ENCODE measurements at regions not wholly inside any gene's neighbourhood (a gene's known extent, or its start where the extent isn't known, plus 50 kb on each side); places are given as distances from the start of the nearest gene placed in this dataset.

- no peaks in the 10 kb centered on the region for H3K27me3 Mint-ChIP-seq
- ATAC-seq (replicated peaks) (no peak), DNase-seq (no peak)
- H3K36me3 Mint-ChIP-seq: no peaks in the 10 kb centered on the region
- no peak overlapping the region for H3K27ac Mint-ChIP-seq
- H3K4me3 Mint-ChIP-seq: no peak overlapping the region
- no peaks in the 10 kb centered on the region for H3K4me1 Mint-ChIP-seq
- peaks cover 5% of the 10 kb centered on the region in 2 donors for H3K9me3 Mint-ChIP-seq
Observed at GRCh38 chr15:97140216-97140615, 809.7 kb downstream of the NR2F2 start.

GRCh38 chr15:97141360-97141759, 810.9 kb downstream of the NR2F2 start:
- no peak for ATAC-seq (replicated peaks)
- Mint-ChIP-seq H3K4me3 (no peak overlapping the region), H3K9me3 (peaks cover 0 to 8% of the 10 kb centered on the region in 2 donors), H3K4me1 (no peaks in the 10 kb centered on the region), H3K27ac (no peak overlapping the region), H3K27me3 (no peaks in the 10 kb centered on the region), H3K36me3 (no peaks in the 10 kb centered on the region)
- no peak for DNase-seq

GRCh38 chr15:97141871-97142270, 811.4 kb downstream of the NR2F2 start:
- Mint-ChIP-seq H3K36me3 (no peaks in the 10 kb centered on the region), H3K27me3 (no peaks in the 10 kb centered on the region), H3K4me3 (no peak overlapping the region), H3K9me3 (peaks cover 0 to 7% of the 10 kb centered on the region in 2 donors), H3K27ac (no peak overlapping the region), H3K4me1 (no peaks in the 10 kb centered on the region)
- DNase-seq (no peak), ATAC-seq (replicated peaks) (no peak)

GRCh38 chr15:97143592-97144376, 813.3 kb downstream of the NR2F2 start:
- peaks cover 0 to 7% of the 10 kb centered on the region in 2 donors for H3K9me3 Mint-ChIP-seq
- no peaks in the 10 kb centered on the region for H3K4me1 Mint-ChIP-seq
- DNase-seq (no peak), ATAC-seq (replicated peaks) (no peak)
- no peak overlapping the region for H3K4me3 Mint-ChIP-seq
- no peak overlapping the region for H3K27ac Mint-ChIP-seq
- H3K36me3 Mint-ChIP-seq: no peaks in the 10 kb centered on the region
- no peaks in the 10 kb centered on the region for H3K27me3 Mint-ChIP-seq

- no peak overlapping the region for H3K27ac Mint-ChIP-seq
Observed at GRCh38 chr15:97144377-97144711, 813.8 kb downstream of the NR2F2 start.

GRCh38 chr15:97146929-97147870, 813.3 kb upstream of the ARRDC4 start:
- Mint-ChIP-seq H3K4me1 (no peaks in the 10 kb centered on the region), H3K27me3 (no peaks in the 10 kb centered on the region), H3K9me3 (peaks cover 0 to 7% of the 10 kb centered on the region in 2 donors), H3K36me3 (no peaks in the 10 kb centered on the region), H3K27ac (no peak overlapping the region), H3K4me3 (no peak overlapping the region)
- DNase-seq (no peak), ATAC-seq (replicated peaks) (no peak)

More at GRCh38 chr15:97144377-97144711, 813.8 kb downstream of the NR2F2 start:
- Mint-ChIP-seq H3K27me3 (no peaks in the 10 kb centered on the region), H3K4me1 (no peaks in the 10 kb centered on the region), H3K36me3 (no peaks in the 10 kb centered on the region), H3K4me3 (no peak overlapping the region), H3K9me3 (peaks cover 0 to 7% of the 10 kb centered on the region in 2 donors)
- no peak for ATAC-seq (replicated peaks)
- no peak for DNase-seq

- DNase-seq (no peak), ATAC-seq (replicated peaks) (no peak)
- Mint-ChIP-seq H3K4me1 (no peaks in the 10 kb centered on the region), H3K27me3 (no peaks in the 10 kb centered on the region), H3K27ac (no peak overlapping the region), H3K36me3 (no peaks in the 10 kb centered on the region), H3K4me3 (no peak overlapping the region), H3K9me3 (no peaks in the 10 kb centered on the region)
Observed at GRCh38 chr15:97153356-97153965, 807.0 kb upstream of the ARRDC4 start.

- Mint-ChIP-seq H3K9me3 (no peaks in the 10 kb centered on the region), H3K27me3 (no peaks in the 10 kb centered on the region), H3K4me3 (no peak overlapping the region), H3K36me3 (no peaks in the 10 kb centered on the region), H3K27ac (no peak overlapping the region), H3K4me1 (no peaks in the 10 kb centered on the region)
- DNase-seq (no peak), ATAC-seq (replicated peaks) (no peak)
Observed at GRCh38 chr15:97156739-97157265, 803.7 kb upstream of the ARRDC4 start.

GRCh38 chr15:97162805-97163495, 797.6 kb upstream of the ARRDC4 start:
- no peaks in the 10 kb centered on the region for H3K27me3 Mint-ChIP-seq
- H3K9me3 Mint-ChIP-seq: peaks cover 0 to 2% of the 10 kb centered on the region in 2 donors
- no peaks in the 10 kb centered on the region for H3K4me1 Mint-ChIP-seq
- no peak overlapping the region for H3K27ac Mint-ChIP-seq
- no peak for ATAC-seq (replicated peaks)
- DNase-seq: no peak
- no peaks in the 10 kb centered on the region for H3K36me3 Mint-ChIP-seq
- no peak overlapping the region for H3K4me3 Mint-ChIP-seq

- H3K27ac Mint-ChIP-seq: no peak overlapping the region
- ATAC-seq (replicated peaks): no peak
- H3K9me3 Mint-ChIP-seq: peaks cover 0 to 2% of the 10 kb centered on the region in 2 donors
- H3K4me1 Mint-ChIP-seq: no peaks in the 10 kb centered on the region
- H3K27me3 Mint-ChIP-seq: no peaks in the 10 kb centered on the region
- no peak overlapping the region for H3K4me3 Mint-ChIP-seq
- H3K36me3 Mint-ChIP-seq: no peaks in the 10 kb centered on the region
- DNase-seq: no peak
Observed at GRCh38 chr15:97165205-97165604, 795.3 kb upstream of the ARRDC4 start.

- peaks cover 4% of the 10 kb centered on the region in 2 donors for H3K9me3 Mint-ChIP-seq
- no peak for ATAC-seq (replicated peaks)
Observed at GRCh38 chr15:97168704-97169475, 791.6 kb upstream of the ARRDC4 start.

GRCh38 chr15:97171556-97171955, 788.9 kb upstream of the ARRDC4 start:
- Mint-ChIP-seq H3K4me3 (no peak overlapping the region), H3K4me1 (no peaks in the 10 kb centered on the region), H3K36me3 (no peaks in the 10 kb centered on the region), H3K9me3 (peaks cover 4% of the 10 kb centered on the region in 2 donors), H3K27ac (no peak overlapping the region), H3K27me3 (no peaks in the 10 kb centered on the region)
- DNase-seq (no peak), ATAC-seq (replicated peaks) (no peak)

More at GRCh38 chr15:97168704-97169475, 791.6 kb upstream of the ARRDC4 start:
- Mint-ChIP-seq H3K36me3 (no peaks in the 10 kb centered on the region), H3K27ac (no peak overlapping the region), H3K27me3 (no peaks in the 10 kb centered on the region), H3K4me1 (no peaks in the 10 kb centered on the region), H3K4me3 (no peak overlapping the region)
- DNase-seq: no peak

GRCh38 chr15:97174886-97175540, 785.5 kb upstream of the ARRDC4 start:
- ATAC-seq (replicated peaks) (no peak), DNase-seq (no peak)
- H3K4me3 Mint-ChIP-seq: no peak overlapping the region
- H3K9me3 Mint-ChIP-seq: peaks cover 5 to 7% of the 10 kb centered on the region in 2 donors
- H3K27me3 Mint-ChIP-seq: no peaks in the 10 kb centered on the region
- no peaks in the 10 kb centered on the region for H3K4me1 Mint-ChIP-seq
- no peaks in the 10 kb centered on the region for H3K36me3 Mint-ChIP-seq
- no peak overlapping the region for H3K27ac Mint-ChIP-seq

Data from stimulated activated naive B cell treated with anti-CD40 and anti-IgM and Interleukin-4, amounts not matched to agents 10 μg/mL and 1 μg/mL and 100 μg/mL, for 72 hours (primary cell).